DND-41 (cell line): ENCODE measurements at regions not wholly inside any gene's neighbourhood (a gene's known extent, or its start where the extent isn't known, plus 50 kb on each side); places are given as distances from the start of the nearest gene placed in this dataset.

Source experiments
- ATAC-seq: fragments of 200-7000 bp; cut with Tn5 transposase; 3 replicates; pipeline ENCODE4 v1.9.1; 2021; ENCODE audit warnings: low read depth; ENCODE audit not compliant: insufficient read depth
- DNase-seq: peaks from one replicate; pipeline ENCODE4 v3.0.0-alpha.2; 2020
- H2AFZ ChIP-seq: 2 replicates; pipeline ENCODE4 v1.6.0; 2012; ENCODE audit warnings: low read depth, low read length
- H3K27ac ChIP-seq: 2 replicates; pipeline ENCODE4 v1.5.1; 2012; ENCODE audit warnings: low read length, inconsistent platforms
- H3K27me3 ChIP-seq: fragments of 200-600 bp; sonication (generic); 2 replicates; pipeline ENCODE4 v1.6.0; 2012; ENCODE audit warnings: low read length, mild to moderate bottlenecking, inconsistent platforms; ENCODE audit not compliant: insufficient read depth, poor library complexity
- H3K36me3 ChIP-seq: 2 replicates; pipeline ENCODE4 v1.5.1; 2012; ENCODE audit warnings: low read length, inconsistent platforms; ENCODE audit not compliant: insufficient read depth
- H3K4me1 ChIP-seq: 2 replicates; pipeline ENCODE4 v1.5.1; 2012; ENCODE audit warnings: mild to moderate bottlenecking, low read length; ENCODE audit not compliant: insufficient read depth
- H3K4me2 ChIP-seq: 2 replicates; pipeline ENCODE4 v1.6.0; 2012; ENCODE audit warnings: mild to moderate bottlenecking, moderate library complexity, low read length, inconsistent platforms; ENCODE audit not compliant: insufficient read depth
- H3K4me3 ChIP-seq, 2 experiments: fragments of 200-600 bp in 1 of 2; shearing (Covaris generic) in 1 of 2; 2 replicates each; pipeline ENCODE4 v1.5.1; 2012 to 2016; ENCODE audit warnings: inconsistent platforms in 2 of 2, low read length in 2 of 2, mild to moderate bottlenecking in 2 of 2, low read depth in 1 of 2, moderate library complexity in 1 of 2
- H3K79me2 ChIP-seq: 2 replicates; pipeline ENCODE4 v1.6.0; 2012; ENCODE audit warnings: low read length, inconsistent platforms; ENCODE audit not compliant: insufficient read depth
- H3K9ac ChIP-seq: 2 replicates; pipeline ENCODE4 v1.6.0; 2012; ENCODE audit warnings: low read depth, mild to moderate bottlenecking, inconsistent platforms, low read length, moderate library complexity
- H3K9me3 ChIP-seq: 2 replicates; pipeline ENCODE4 v1.5.1; 2012; ENCODE audit warnings: low read length, moderate library complexity, mild to moderate bottlenecking, inconsistent platforms; ENCODE audit not compliant: insufficient read depth, severe bottlenecking
- H4K20me1 ChIP-seq: 2 replicates; pipeline ENCODE4 v1.6.0; 2012; ENCODE audit warnings: low read length; ENCODE audit not compliant: insufficient read depth
- EZH2 ChIP-seq: IDR thresholded peaks from 3 replicates; pipeline ENCODE4 v1.6.1; 2012; ENCODE audit warnings: borderline replicate concordance, low read depth, mild to moderate bottlenecking, moderate library complexity, low read length, inconsistent platforms; ENCODE audit not compliant: severe bottlenecking
- TF ChIP-seq, protein P1 (sequence below): IDR thresholded peaks from 2 replicates; pipeline ENCODE4 v1.5.1; 2012; ENCODE audit warnings: borderline replicate concordance, low read length, moderate library complexity, mild to moderate bottlenecking; ENCODE audit not compliant: poor library complexity, severe bottlenecking; ENCODE audit errors: extremely low read depth

- H4K20me1 ChIP-seq: no peaks in the 10 kb centered on the region
- H3K4me3 ChIP-seq: no peak overlapping the region
- H3K79me2 ChIP-seq: no peaks in the 10 kb centered on the region
- H3K4me2 ChIP-seq: no peak overlapping the region
- H3K36me3 ChIP-seq: no peaks in the 10 kb centered on the region
- H3K9me3 ChIP-seq: no peaks in the 10 kb centered on the region
- no peak overlapping the region for H2AFZ ChIP-seq
- H3K9ac ChIP-seq: no peak overlapping the region
- ATAC-seq: no peak
- no peak for TF ChIP-seq EZH2
- TF ChIP-seq, protein P1, sequence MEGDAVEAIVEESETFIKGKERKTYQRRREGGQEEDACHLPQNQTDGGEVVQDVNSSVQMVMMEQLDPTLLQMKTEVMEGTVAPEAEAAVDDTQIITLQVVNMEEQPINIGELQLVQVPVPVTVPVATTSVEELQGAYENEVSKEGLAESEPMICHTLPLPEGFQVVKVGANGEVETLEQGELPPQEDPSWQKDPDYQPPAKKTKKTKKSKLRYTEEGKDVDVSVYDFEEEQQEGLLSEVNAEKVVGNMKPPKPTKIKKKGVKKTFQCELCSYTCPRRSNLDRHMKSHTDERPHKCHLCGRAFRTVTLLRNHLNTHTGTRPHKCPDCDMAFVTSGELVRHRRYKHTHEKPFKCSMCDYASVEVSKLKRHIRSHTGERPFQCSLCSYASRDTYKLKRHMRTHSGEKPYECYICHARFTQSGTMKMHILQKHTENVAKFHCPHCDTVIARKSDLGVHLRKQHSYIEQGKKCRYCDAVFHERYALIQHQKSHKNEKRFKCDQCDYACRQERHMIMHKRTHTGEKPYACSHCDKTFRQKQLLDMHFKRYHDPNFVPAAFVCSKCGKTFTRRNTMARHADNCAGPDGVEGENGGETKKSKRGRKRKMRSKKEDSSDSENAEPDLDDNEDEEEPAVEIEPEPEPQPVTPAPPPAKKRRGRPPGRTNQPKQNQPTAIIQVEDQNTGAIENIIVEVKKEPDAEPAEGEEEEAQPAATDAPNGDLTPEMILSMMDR: no peak
- H3K27ac ChIP-seq: no peak overlapping the region
- DNase-seq: no peak
- H3K27me3 ChIP-seq: no peaks in the 10 kb centered on the region
- no peaks in the 10 kb centered on the region for H3K4me1 ChIP-seq
Observed at GRCh38 chr22:26848244-26848920, 191.0 kb downstream of the MIAT start.

DNA sequence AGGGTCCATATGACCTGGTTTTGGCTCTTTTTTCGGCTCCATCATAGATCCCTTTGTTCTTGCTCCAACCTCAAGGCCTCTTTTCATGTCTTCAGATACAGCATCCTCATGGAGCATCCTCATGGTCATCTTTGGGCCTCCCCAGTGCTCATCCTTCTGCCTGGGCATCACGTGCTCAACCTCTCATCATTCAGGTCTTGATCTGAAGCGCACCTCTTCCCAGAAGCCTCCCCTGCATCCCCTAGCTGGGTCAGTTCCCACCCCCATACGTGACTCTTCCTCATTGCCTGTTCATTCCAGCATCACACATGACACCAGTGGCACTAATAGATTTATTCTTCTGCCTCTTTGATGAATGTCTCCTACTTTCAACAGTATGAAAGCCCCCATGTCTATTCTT is 192.2 kb downstream of the MIAT start:
- no peaks in the 10 kb centered on the region for H3K4me1 ChIP-seq
- no peak overlapping the region for H3K9ac ChIP-seq
- DNase-seq (no peak), ATAC-seq (no peak)
- no peaks in the 10 kb centered on the region for H3K36me3 ChIP-seq
- TF ChIP-seq EZH2: no peak
- TF ChIP-seq, protein P1: no peak
- no peaks in the 10 kb centered on the region for H4K20me1 ChIP-seq
- H3K4me3 ChIP-seq: no peak overlapping the region
- no peak overlapping the region for H3K4me2 ChIP-seq
- no peaks in the 10 kb centered on the region for H3K9me3 ChIP-seq
- H3K27ac ChIP-seq: no peak overlapping the region
- H2AFZ ChIP-seq: no peak overlapping the region
- H3K79me2 ChIP-seq: no peaks in the 10 kb centered on the region
- no peaks in the 10 kb centered on the region for H3K27me3 ChIP-seq

DNA sequence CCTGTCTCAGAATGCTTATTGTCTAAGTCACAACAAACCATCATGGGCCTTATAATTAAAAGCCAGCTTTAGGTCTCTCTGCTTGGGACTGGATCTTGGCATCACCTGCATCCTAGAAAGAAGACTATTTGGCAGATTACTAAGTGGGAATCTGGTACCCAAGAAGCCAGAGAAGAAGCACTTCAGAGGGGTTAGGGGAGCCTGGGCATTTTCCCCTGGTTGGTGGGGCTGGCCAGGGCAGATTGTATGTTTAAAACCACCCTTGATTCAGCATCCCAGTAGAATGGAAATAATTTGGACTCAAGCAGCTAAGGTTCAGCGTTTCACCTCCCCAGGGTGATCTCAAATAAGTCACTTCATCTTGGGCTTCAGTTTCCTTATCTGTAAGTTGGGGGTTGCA is 193.7 kb downstream of the MIAT start:
- no peaks in the 10 kb centered on the region for H3K4me1 ChIP-seq
- H3K4me2 ChIP-seq: no peak overlapping the region
- no peaks in the 10 kb centered on the region for H3K9me3 ChIP-seq
- no peaks in the 10 kb centered on the region for H4K20me1 ChIP-seq
- ATAC-seq (no peak), DNase-seq (no peak)
- H2AFZ ChIP-seq: no peak overlapping the region
- no peak for TF ChIP-seq EZH2
- TF ChIP-seq, protein P1: no peak
- H3K9ac ChIP-seq: no peak overlapping the region
- H3K4me3 ChIP-seq: no peak overlapping the region
- no peak overlapping the region for H3K27ac ChIP-seq
- no peaks in the 10 kb centered on the region for H3K79me2 ChIP-seq
- H3K36me3 ChIP-seq: no peaks in the 10 kb centered on the region
- no peaks in the 10 kb centered on the region for H3K27me3 ChIP-seq

DNA sequence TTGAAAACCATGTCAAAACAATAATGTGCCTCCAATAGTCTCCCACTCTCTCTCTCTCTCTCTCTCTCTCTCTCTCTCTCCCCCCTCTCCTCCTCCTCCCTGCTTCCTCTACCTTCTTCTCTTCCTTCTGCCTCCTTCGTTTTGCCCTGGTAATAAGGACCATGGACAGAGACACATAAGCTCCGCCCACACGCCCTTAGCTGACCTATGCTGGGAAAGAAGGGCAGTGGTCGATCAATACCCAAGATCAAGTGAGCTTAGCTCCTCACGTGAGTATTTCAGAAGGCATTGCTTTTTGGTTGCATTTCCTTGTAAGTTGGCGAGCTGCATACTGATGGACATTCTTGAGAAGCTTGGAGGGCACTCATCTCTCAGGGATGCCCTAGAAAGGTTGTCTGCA is 194.8 kb downstream of the MIAT start:
- H3K79me2 ChIP-seq: no peaks in the 10 kb centered on the region
- no peaks in the 10 kb centered on the region for H3K4me1 ChIP-seq
- TF ChIP-seq EZH2: no peak
- TF ChIP-seq, protein P1: no peak
- no peak overlapping the region for H3K4me2 ChIP-seq
- no peaks in the 10 kb centered on the region for H3K36me3 ChIP-seq
- ATAC-seq (peak; percentile 33; the same call in 1 of the 3 replicates), DNase-seq (peak; percentile 45)
- H3K27ac ChIP-seq: no peak overlapping the region
- H3K4me3 ChIP-seq: no peak overlapping the region
- H3K9me3 ChIP-seq: no peaks in the 10 kb centered on the region
- H3K27me3 ChIP-seq: no peaks in the 10 kb centered on the region
- no peak overlapping the region for H3K9ac ChIP-seq
- H4K20me1 ChIP-seq: no peaks in the 10 kb centered on the region
- no peak overlapping the region for H2AFZ ChIP-seq
